ENCODE measurements at regions not wholly inside any gene's neighbourhood (a gene's known extent, or its start where the extent isn't known, plus 50 kb on each side); places are given as distances from the start of the nearest gene placed in this dataset.

- Mint-ChIP-seq H3K9me3 (peaks cover 0 to 9% of the 10 kb centered on the region in 2 donors), H3K36me3 (no peaks in the 10 kb centered on the region), H3K27ac (no peak overlapping the region)
- no peak for ATAC-seq
- no peak for DNase-seq (ENCODE audit: low spot score in 2 of 2)
Measured at GRCh38 chr5:61949679-61950435, 356.1 kb upstream of the KIF2A start.

- H3K9me3 Mint-ChIP-seq = peaks cover 0 to 9% of the 10 kb centered on the region in 2 donors
- no peaks in the 10 kb centered on the region for H3K36me3 Mint-ChIP-seq
- ATAC-seq (no peak), DNase-seq (ENCODE audit: low spot score in 2 of 2) (no peak)
- no peak overlapping the region for H3K27ac Mint-ChIP-seq
Measured at GRCh38 chr5:61951295-61951694, 354.7 kb upstream of the KIF2A start.

- no peak for DNase-seq (ENCODE audit: low spot score in 2 of 2)
- Mint-ChIP-seq H3K27ac (no peak overlapping the region), H3K36me3 (no peaks in the 10 kb centered on the region), H3K9me3 (peaks cover 0 to 9% of the 10 kb centered on the region in 2 donors)
- ATAC-seq = no peak
Measured at GRCh38 chr5:61953913-61954312, 352.1 kb upstream of the KIF2A start.

- ATAC-seq = no peak
- H3K36me3 Mint-ChIP-seq = no peaks in the 10 kb centered on the region
- no peak overlapping the region for H3K27ac Mint-ChIP-seq
- peaks cover 0 to 11% of the 10 kb centered on the region in 2 donors for H3K9me3 Mint-ChIP-seq
- no peak for DNase-seq (ENCODE audit: low spot score in 2 of 2)
Measured at GRCh38 chr5:61964201-61964600, 341.8 kb upstream of the KIF2A start.

- ATAC-seq (no peak), DNase-seq (ENCODE audit: low spot score in 2 of 2) (no peak)
- Mint-ChIP-seq H3K36me3 (no peaks in the 10 kb centered on the region), H3K9me3 (peaks cover 0 to 4% of the 10 kb centered on the region in 2 donors), H3K27ac (no peak overlapping the region)
Measured at GRCh38 chr5:61965069-61965468, 340.9 kb upstream of the KIF2A start.

- H3K36me3 Mint-ChIP-seq = no peaks in the 10 kb centered on the region
Measured at GRCh38 chr5:61965490-61965889, 340.5 kb upstream of the KIF2A start.

GRCh38 chr5:61966296-61966955 lies 339.6 kb upstream of the KIF2A start:
- H3K9me3 Mint-ChIP-seq = no peaks in the 10 kb centered on the region
- no peaks in the 10 kb centered on the region for H3K36me3 Mint-ChIP-seq
- no peak for DNase-seq (ENCODE audit: low spot score in 2 of 2)
- H3K27ac Mint-ChIP-seq = no peak overlapping the region
- no peak for ATAC-seq

More at GRCh38 chr5:61965490-61965889, 340.5 kb upstream of the KIF2A start:
- no peak for DNase-seq (ENCODE audit: low spot score in 2 of 2)
- no peak for ATAC-seq
- no peaks in the 10 kb centered on the region for H3K9me3 Mint-ChIP-seq
- no peak overlapping the region for H3K27ac Mint-ChIP-seq

GRCh38 chr5:61966997-61967396 lies 339.0 kb upstream of the KIF2A start:
- Mint-ChIP-seq H3K9me3 (no peaks in the 10 kb centered on the region), H3K36me3 (no peaks in the 10 kb centered on the region), H3K27ac (no peak overlapping the region)
- no peak for DNase-seq (ENCODE audit: low spot score in 2 of 2)
- ATAC-seq = no peak

- Mint-ChIP-seq H3K36me3 (no peaks in the 10 kb centered on the region), H3K27ac (no peak overlapping the region), H3K9me3 (no peaks in the 10 kb centered on the region)
- ATAC-seq (no peak), DNase-seq (ENCODE audit: low spot score in 2 of 2) (no peak)
Measured at GRCh38 chr5:61967681-61968080, 338.3 kb upstream of the KIF2A start.

- DNase-seq (ENCODE audit: low spot score in 2 of 2) (no peak), ATAC-seq (no peak)
- H3K9me3 Mint-ChIP-seq = no peaks in the 10 kb centered on the region
- no peaks in the 10 kb centered on the region for H3K36me3 Mint-ChIP-seq
- no peak overlapping the region for H3K27ac Mint-ChIP-seq
Measured at GRCh38 chr5:61969347-61969746, 336.7 kb upstream of the KIF2A start.

- ATAC-seq (no peak), DNase-seq (ENCODE audit: low spot score in 2 of 2) (no peak)
- no peak overlapping the region for H3K27ac Mint-ChIP-seq
- no peaks in the 10 kb centered on the region for H3K9me3 Mint-ChIP-seq
- H3K36me3 Mint-ChIP-seq = no peaks in the 10 kb centered on the region
Measured at GRCh38 chr5:61969755-61970154, 336.3 kb upstream of the KIF2A start.

- DNase-seq (ENCODE audit: low spot score in 2 of 2) = no peak
- peaks cover under 1 to 1% of the 10 kb centered on the region in 2 donors for H3K9me3 Mint-ChIP-seq
- no peaks in the 10 kb centered on the region for H3K36me3 Mint-ChIP-seq
- no peak overlapping the region for H3K27ac Mint-ChIP-seq
- ATAC-seq = no peak
Measured at GRCh38 chr5:61970218-61970617, 335.8 kb upstream of the KIF2A start.

- peaks cover 4 to 5% of the 10 kb centered on the region in 2 donors for H3K9me3 Mint-ChIP-seq
- DNase-seq (ENCODE audit: low spot score in 2 of 2) (peak in 1 of 2 donors; percentile 4), ATAC-seq (peak in 1 of 2 donors; percentile 96)
- no peak overlapping the region for H3K27ac Mint-ChIP-seq
- no peaks in the 10 kb centered on the region for H3K36me3 Mint-ChIP-seq
Measured at GRCh38 chr5:61974680-61975079, 331.3 kb upstream of the KIF2A start.

- ATAC-seq (no peak), DNase-seq (ENCODE audit: low spot score in 2 of 2) (no peak)
- Mint-ChIP-seq H3K36me3 (no peaks in the 10 kb centered on the region), H3K9me3 (peaks cover 3 to 9% of the 10 kb centered on the region in 2 donors), H3K27ac (no peak overlapping the region)
Measured at GRCh38 chr5:61981886-61982285, 324.1 kb upstream of the KIF2A start.

- ATAC-seq (no peak), DNase-seq (ENCODE audit: low spot score in 2 of 2) (no peak)
- Mint-ChIP-seq H3K36me3 (no peaks in the 10 kb centered on the region), H3K27ac (no peak overlapping the region), H3K9me3 (peaks cover 0 to 8% of the 10 kb centered on the region in 2 donors)
Measured at GRCh38 chr5:61991430-61991829, 314.6 kb upstream of the KIF2A start.

- H3K36me3 Mint-ChIP-seq = no peaks in the 10 kb centered on the region
Measured at GRCh38 chr5:61991866-61992265, 314.1 kb upstream of the KIF2A start.

GRCh38 chr5:61993295-61993927 lies 312.6 kb upstream of the KIF2A start:
- peaks cover 0 to 3% of the 10 kb centered on the region in 2 donors for H3K9me3 Mint-ChIP-seq
- DNase-seq (ENCODE audit: low spot score in 2 of 2) (no peak), ATAC-seq (no peak)
- H3K36me3 Mint-ChIP-seq = no peaks in the 10 kb centered on the region
- no peak overlapping the region for H3K27ac Mint-ChIP-seq

More at GRCh38 chr5:61991866-61992265, 314.1 kb upstream of the KIF2A start:
- no peak for ATAC-seq
- no peak for DNase-seq (ENCODE audit: low spot score in 2 of 2)
- H3K27ac Mint-ChIP-seq = no peak overlapping the region
- H3K9me3 Mint-ChIP-seq = peaks cover 0 to 8% of the 10 kb centered on the region in 2 donors

Data from activated naive CD4-positive, alpha-beta T cell treated with anti-CD3 and anti-CD28 coated beads, Interleukin-2, amount 50 U/mL, for 72 hours (primary cell).